Right lobe of liver (tissue), 6 donors: ENCODE measurements at regions not wholly inside any gene's neighbourhood (a gene's known extent, or its start where the extent isn't known, plus 50 kb on each side); places are given as distances from the start of the nearest gene placed in this dataset.

ENCODE experiments used
- ATAC-seq, 4 donors: fragments of 200-7000 bp; cut with Tn5 transposase; one replicate each; pipeline ENCODE4 v1.9.1; 2020; ENCODE audit warnings: mild to moderate bottlenecking in 4 of 4, moderate library complexity in 4 of 4
- DNase-seq, 3 donors: peaks; one replicate each; pipeline ENCODE4 v3.0.0-alpha.2; 2020
- H3K27ac ChIP-seq, 3 donors: fragments of 200-600 bp; one replicate each; pipeline ENCODE4 v1.8.0; 2022
- H3K27me3 ChIP-seq, 2 donors: fragments of 200-600 bp; one replicate each; pipeline ENCODE4 v1.8.0; 2022
- H3K36me3 ChIP-seq, 4 donors: fragments of 200-600 bp; sonication (generic) in 1 of 4; one replicate each; pipeline versions ENCODE4 v1.5.1 to v1.8.0; 2017 to 2022; ENCODE audit warnings: control low read depth in 1 of 4
- H3K4me1 ChIP-seq, 4 donors: fragments of 200-600 bp; sonication (generic) in 1 of 4; one replicate each; pipeline versions ENCODE4 v1.5.1 to v1.8.0; 2017 to 2022; ENCODE audit warnings: control low read depth in 1 of 4
- H3K4me3 ChIP-seq, 3 donors: fragments of 200-600 bp; one replicate each; pipeline ENCODE4 v1.8.0; 2022
- H3K9me3 ChIP-seq, 4 donors: fragments of 200-600 bp; sonication (generic) in 1 of 4; one replicate each; pipeline versions ENCODE4 v1.5.1 to v1.8.0; 2017 to 2022; ENCODE audit warnings: control low read depth in 1 of 4
- CTCF ChIP-seq, 4 donors: fragments of 200-600 bp in 3 of 4; fragments of 450-650 bp in 1 of 4; IDR thresholded peaks; one replicate each; pipeline versions ENCODE4 v1.5.1 to v1.8.0; 2016 to 2022; ENCODE audit warnings: antibody characterized with exemption in 4 of 4, mild to moderate bottlenecking in 2 of 4
- POLR2A ChIP-seq: fragments of 450-650 bp; IDR thresholded peaks from one replicate; pipeline ENCODE4 v1.6.1; 2017; ENCODE audit warnings: antibody characterized with exemption, mild to moderate bottlenecking
- WGBS: methylation state at CpG from one replicate; pipeline ENCODE4 v1.1.6; 2018; ENCODE audit warnings: low coverage, low lambda C conversion rate; ENCODE audit not compliant: insufficient coverage; ENCODE audit errors: missing lambda C conversion rate; 5-methylcytosine and 5-hydroxymethylcytosine counted together
- intact Hi-C, 2 donors: fragments of 100-400 bp; cut with DNase I; formaldehyde crosslinking; loops; one replicate each; pipeline versions ENCODE4 v1.11.2 to v1.14.1; 2022
- small RNA-seq, 2 experiments: library from RNA; depleted of rRNA; stranded (forward); fragments of <200 nt; gene quantifications; one replicate each; pipeline ENCODE3, GENCODE V24; 2016
- donor health status: DM: no; HTN: yes; CAD: no.
- donor health status: DM: no; HTN: no; CAD: no.
- donor health status: DM: no; HTN: no; CAD: no.
- donor health status: DM: no; HTN: yes; CAD: no.
- donor health status: DM: no; HTN: yes; CAD: no.

- Histone ChIP-seq H3K9me3 (no peaks in the 10 kb centered on the region), H3K27ac (no peak overlapping the region), H3K27me3 (no peaks in the 10 kb centered on the region), H3K4me1 (no peaks in the 10 kb centered on the region), H3K4me3 (no peak overlapping the region), H3K36me3 (no peaks in the 10 kb centered on the region)
- ATAC-seq (no peak), DNase-seq (no peak)
- intact Hi-C loops, result no loop called here
- no peak for TF ChIP-seq POLR2A
- TF ChIP-seq CTCF (IDR thresholded peaks at IDR 0.05), result no peak
- WGBS, result 82% methylated on average over 1 of the region's 1 CpG
Observed at GRCh38 chr11:112911124-112911523, 50.1 kb upstream of the NCAM1 start.

Small RNA genes in the stretch of these regions (small RNA-seq; reads per million reads assigned to genes)
- gene RF00477 (0 reads per million in 2 experiments), gene RNU6-44P (0.13 to 0.19 reads per million in 2 experiments)
